ENCODE measurements at regions not wholly inside any gene's neighbourhood (a gene's known extent, or its start where the extent isn't known, plus 50 kb on each side); places are given as distances from the start of the nearest gene placed in this dataset.
"Not testable (repeated sequence)": the region's sequence is repeated elsewhere in the genome, so short reads cannot be mapped to it uniquely, and the experiment has no call there.

- TF ChIP-seq CTCF, POLR2A, EP300, POLR2AphosphoS5 (IDR thresholded peaks at IDR 0.05): not testable (repeated sequence)
These were observed 110.6 kb upstream of the SYT10 start for GRCh38 chr12:33550214-33550613.
